ENCODE measurements at regions not wholly inside any gene's neighbourhood (a gene's known extent, or its start where the extent isn't known, plus 50 kb on each side); places are given as distances from the start of the nearest gene placed in this dataset.

- Histone ChIP-seq H3K4me3 (ENCODE audit: low read length) (no peak overlapping the region), H3F3A (ENCODE audit: insufficient read depth, low read length) (no peaks in the 10 kb centered on the region), H4K20me1 (ENCODE audit: insufficient read depth, low read length) (no peaks in the 10 kb centered on the region), H3K27me3 (replicated peaks; ENCODE audit: insufficient read depth, low read length) (no peaks in the 10 kb centered on the region), H3K9me3 (replicated peaks; ENCODE audit: insufficient read depth, low read length) (no peaks in the 10 kb centered on the region), H2AFZ (ENCODE audit: low read length) (no peak overlapping the region), H3K9ac (ENCODE audit: low read length) (no peak overlapping the region), H3K79me2 (ENCODE audit: low read length) (no peaks in the 10 kb centered on the region), H3K4me2 (ENCODE audit: low read depth, low read length) (no peak overlapping the region), H3K36me3 (replicated peaks; ENCODE audit: insufficient read depth, low read length) (no peaks in the 10 kb centered on the region), H3K9me2 (replicated peaks; ENCODE audit: insufficient read depth, low read length) (no peaks in the 10 kb centered on the region), H3K27ac (ENCODE audit: low read length) (no peak overlapping the region), H3K4me1 (ENCODE audit: low read length) (no peaks in the 10 kb centered on the region)
- DNase-seq: no peak
- TF ChIP-seq EZH2 (optimal IDR thresholded peaks at IDR 0.05; ENCODE audit: low read depth, low read length) (no peak), CTCF (IDR thresholded peaks at IDR 0.05; ENCODE audit: low read length) (no peak), EZH2phosphoT487 (IDR thresholded peaks at IDR 0.05; ENCODE audit: low read length) (no peak)
Measured at GRCh38 chr1:228960705-228961104, 225.4 kb downstream of the RHOU start.

DNA sequence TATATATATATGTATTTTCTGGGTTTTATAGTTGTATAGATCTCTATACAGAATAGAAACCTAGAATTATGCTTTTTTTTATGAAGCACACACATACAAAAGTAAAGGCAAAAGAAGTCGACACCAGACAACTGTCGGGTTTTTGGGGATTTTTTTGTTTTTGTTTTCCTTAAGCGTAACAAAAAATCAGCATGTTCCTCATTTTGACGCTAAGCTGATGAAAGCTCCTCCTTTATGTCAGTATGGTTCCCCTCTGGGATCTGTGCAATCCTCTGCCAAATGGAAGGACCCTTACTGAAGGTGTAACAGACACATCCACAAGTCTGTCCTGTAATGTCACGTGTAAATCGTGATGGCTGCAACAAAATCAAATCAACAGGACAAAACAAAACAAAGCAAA is 226.2 kb downstream of the RHOU start:
- no peak for DNase-seq
- Histone ChIP-seq H3K79me2 (ENCODE audit: low read length) (no peaks in the 10 kb centered on the region), H3K9me2 (replicated peaks; ENCODE audit: insufficient read depth, low read length) (no peaks in the 10 kb centered on the region), H3K4me1 (ENCODE audit: low read length) (no peaks in the 10 kb centered on the region), H3K9me3 (replicated peaks; ENCODE audit: insufficient read depth, low read length) (no peaks in the 10 kb centered on the region), H3K4me3 (ENCODE audit: low read length) (no peak overlapping the region), H3K9ac (ENCODE audit: low read length) (no peak overlapping the region), H3K27ac (ENCODE audit: low read length) (no peak overlapping the region), H3K4me2 (ENCODE audit: low read depth, low read length) (no peak overlapping the region), H3K36me3 (replicated peaks; ENCODE audit: insufficient read depth, low read length) (no peaks in the 10 kb centered on the region), H2AFZ (ENCODE audit: low read length) (no peak overlapping the region), H4K20me1 (ENCODE audit: insufficient read depth, low read length) (no peaks in the 10 kb centered on the region), H3F3A (ENCODE audit: insufficient read depth, low read length) (no peaks in the 10 kb centered on the region), H3K27me3 (replicated peaks; ENCODE audit: insufficient read depth, low read length) (no peaks in the 10 kb centered on the region)
- TF ChIP-seq CTCF (IDR thresholded peaks at IDR 0.05; ENCODE audit: low read length): no peak
- TF ChIP-seq EZH2phosphoT487 (IDR thresholded peaks at IDR 0.05; ENCODE audit: low read length): no peak
- TF ChIP-seq EZH2 (optimal IDR thresholded peaks at IDR 0.05; ENCODE audit: low read depth, low read length): no peak

GRCh38 chr1:228963795-228964177 is 228.5 kb downstream of the RHOU start:
- no peaks in the 10 kb centered on the region for H4K20me1 ChIP-seq (ENCODE audit: insufficient read depth, low read length)
- no peaks in the 10 kb centered on the region for H3K4me1 ChIP-seq (ENCODE audit: low read length)
- H2AFZ ChIP-seq (ENCODE audit: low read length): no peak overlapping the region
- H3K27ac ChIP-seq (ENCODE audit: low read length): no peak overlapping the region
- TF ChIP-seq EZH2phosphoT487 (IDR thresholded peaks at IDR 0.05; ENCODE audit: low read length) (no peak), EZH2 (optimal IDR thresholded peaks at IDR 0.05; ENCODE audit: low read depth, low read length) (no peak), CTCF (IDR thresholded peaks at IDR 0.05; ENCODE audit: low read length) (no peak)
- H3K4me3 ChIP-seq (ENCODE audit: low read length): no peak overlapping the region
- no peaks in the 10 kb centered on the region for H3F3A ChIP-seq (ENCODE audit: insufficient read depth, low read length)
- H3K9me2 ChIP-seq (replicated peaks; ENCODE audit: insufficient read depth, low read length): no peaks in the 10 kb centered on the region
- no peak for DNase-seq
- no peak overlapping the region for H3K4me2 ChIP-seq (ENCODE audit: low read depth, low read length)
- no peaks in the 10 kb centered on the region for H3K36me3 ChIP-seq (replicated peaks; ENCODE audit: insufficient read depth, low read length)
- 0 out of 2 replicates have a peak, but pooled peaks cover 4% of the 10 kb centered on the region for H3K27me3 ChIP-seq (replicated peaks; ENCODE audit: insufficient read depth, low read length)
- no peaks in the 10 kb centered on the region for H3K9me3 ChIP-seq (replicated peaks; ENCODE audit: insufficient read depth, low read length)
- H3K79me2 ChIP-seq (ENCODE audit: low read length): no peaks in the 10 kb centered on the region
- H3K9ac ChIP-seq (ENCODE audit: low read length): no peak overlapping the region
